ENCODE measurements at regions not wholly inside any gene's neighbourhood (a gene's known extent, or its start where the extent isn't known, plus 50 kb on each side); places are given as distances from the start of the nearest gene placed in this dataset.

DNA sequence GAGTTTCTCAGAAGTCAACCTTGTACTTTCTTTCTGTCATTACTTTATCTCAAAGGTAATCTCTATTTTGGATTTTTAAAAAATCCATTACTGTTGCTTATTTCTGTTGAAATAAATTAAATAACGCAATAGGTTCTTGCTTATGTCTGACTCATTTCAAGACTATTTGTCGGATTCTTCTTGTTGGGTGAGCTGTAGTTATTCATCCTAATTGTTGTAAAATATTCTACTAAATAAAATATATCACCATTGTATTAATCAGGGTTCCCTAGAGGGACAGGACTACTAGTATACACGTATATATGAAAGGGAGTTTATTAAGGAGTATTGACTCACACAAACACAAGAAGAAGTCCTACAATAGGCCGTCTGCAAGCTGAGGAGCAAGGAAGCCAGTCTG is 403.9 kb upstream of the CYRIA start:
- TF ChIP-seq, protein P1, sequence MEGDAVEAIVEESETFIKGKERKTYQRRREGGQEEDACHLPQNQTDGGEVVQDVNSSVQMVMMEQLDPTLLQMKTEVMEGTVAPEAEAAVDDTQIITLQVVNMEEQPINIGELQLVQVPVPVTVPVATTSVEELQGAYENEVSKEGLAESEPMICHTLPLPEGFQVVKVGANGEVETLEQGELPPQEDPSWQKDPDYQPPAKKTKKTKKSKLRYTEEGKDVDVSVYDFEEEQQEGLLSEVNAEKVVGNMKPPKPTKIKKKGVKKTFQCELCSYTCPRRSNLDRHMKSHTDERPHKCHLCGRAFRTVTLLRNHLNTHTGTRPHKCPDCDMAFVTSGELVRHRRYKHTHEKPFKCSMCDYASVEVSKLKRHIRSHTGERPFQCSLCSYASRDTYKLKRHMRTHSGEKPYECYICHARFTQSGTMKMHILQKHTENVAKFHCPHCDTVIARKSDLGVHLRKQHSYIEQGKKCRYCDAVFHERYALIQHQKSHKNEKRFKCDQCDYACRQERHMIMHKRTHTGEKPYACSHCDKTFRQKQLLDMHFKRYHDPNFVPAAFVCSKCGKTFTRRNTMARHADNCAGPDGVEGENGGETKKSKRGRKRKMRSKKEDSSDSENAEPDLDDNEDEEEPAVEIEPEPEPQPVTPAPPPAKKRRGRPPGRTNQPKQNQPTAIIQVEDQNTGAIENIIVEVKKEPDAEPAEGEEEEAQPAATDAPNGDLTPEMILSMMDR (IDR thresholded peaks at IDR 0.05; ENCODE audit: insufficient read depth, low read depth, low read length): no peak
- no peak for TF ChIP-seq EZH2 (IDR thresholded peaks at IDR 0.05; ENCODE audit: insufficient read depth, low read length)
